Adrenal gland (tissue), 5 donors: ENCODE measurements at regions not wholly inside any gene's neighbourhood (a gene's known extent, or its start where the extent isn't known, plus 50 kb on each side); places are given as distances from the start of the nearest gene placed in this dataset.

Experiments used
- CTCF ChIP-seq, 6 experiments: fragments of 450-650 bp in 4 of 6; fragments of 200-600 bp in 2 of 6; sonication (generic) in 1 of 6; IDR thresholded peaks; 1 replicate in 5 of 6; 2 replicates in 1 of 6; pipeline versions ENCODE4 v1.5.1 to v1.8.0; 2016 to 2021; ENCODE audit warnings: antibody characterized with exemption in 6 of 6, mild to moderate bottlenecking in 2 of 6, moderate library complexity in 1 of 6
- POLR2A ChIP-seq, 2 donors: fragments of 450-650 bp; IDR thresholded peaks; one replicate each; pipeline ENCODE4 v1.6.1; 2017; ENCODE audit warnings: antibody characterized with exemption in 2 of 2, mild to moderate bottlenecking in 2 of 2, moderate library complexity in 1 of 2
- donor health status: DM: no; HTN: no; CAD: no.

- TF ChIP-seq CTCF (IDR thresholded peaks at IDR 0.05): no peak
- no peak for TF ChIP-seq POLR2A (IDR thresholded peaks at IDR 0.05)
Observed at GRCh38 chr15:77719450-77719849, 86.7 kb upstream of the LINGO1 start.
